ENCODE measurements at regions not wholly inside any gene's neighbourhood (a gene's known extent, or its start where the extent isn't known, plus 50 kb on each side); places are given as distances from the start of the nearest gene placed in this dataset.

- ATAC-seq = no peak
These were observed 783.6 kb upstream of the ZEB2 start for GRCh38 chr2:145303536-145303935.

GRCh38 chr2:145302886-145303285 is 783.0 kb upstream of the ZEB2 start:
- ATAC-seq = no peak
- TF ChIP-seq TCF4 (CRISPR knock-in tag; IDR thresholded peaks at IDR 0.05; ENCODE audit: borderline replicate concordance) (no peak), ZFP30 (CRISPR knock-in tag; IDR thresholded peaks at IDR 0.05) (no peak), PPARA (CRISPR knock-in tag; IDR thresholded peaks at IDR 0.05; ENCODE audit: borderline replicate concordance) (no peak), ZNF565 (CRISPR knock-in tag; conservative IDR thresholded peaks at IDR 0.05; ENCODE audit: low read depth) (no peak), ARNTL (CRISPR knock-in tag; IDR thresholded peaks at IDR 0.05; ENCODE audit: borderline replicate concordance, low read depth) (no peak), ZFP3 (CRISPR knock-in tag; IDR thresholded peaks at IDR 0.05) (no peak), OSR1 (CRISPR knock-in tag; IDR thresholded peaks at IDR 0.05) (no peak), ZNF70 (CRISPR knock-in tag; IDR thresholded peaks at IDR 0.05) (no peak), ZC3H10 (CRISPR knock-in tag; IDR thresholded peaks at IDR 0.05) (no peak)
- TF ChIP-seq, protein P1, sequence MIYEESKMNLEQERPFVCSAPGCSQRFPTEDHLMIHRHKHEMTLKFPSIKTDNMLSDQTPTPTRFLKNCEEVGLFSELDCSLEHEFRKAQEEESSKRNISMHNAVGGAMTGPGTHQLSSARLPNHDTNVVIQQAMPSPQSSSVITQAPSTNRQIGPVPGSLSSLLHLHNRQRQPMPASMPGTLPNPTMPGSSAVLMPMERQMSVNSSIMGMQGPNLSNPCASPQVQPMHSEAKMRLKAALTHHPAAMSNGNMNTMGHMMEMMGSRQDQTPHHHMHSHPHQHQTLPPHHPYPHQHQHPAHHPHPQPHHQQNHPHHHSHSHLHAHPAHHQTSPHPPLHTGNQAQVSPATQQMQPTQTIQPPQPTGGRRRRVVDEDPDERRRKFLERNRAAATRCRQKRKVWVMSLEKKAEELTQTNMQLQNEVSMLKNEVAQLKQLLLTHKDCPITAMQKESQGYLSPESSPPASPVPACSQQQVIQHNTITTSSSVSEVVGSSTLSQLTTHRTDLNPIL (CRISPR knock-in tag; IDR thresholded peaks at IDR 0.05; ENCODE audit: low read depth) = no peak
- TF ChIP-seq, protein P2, sequence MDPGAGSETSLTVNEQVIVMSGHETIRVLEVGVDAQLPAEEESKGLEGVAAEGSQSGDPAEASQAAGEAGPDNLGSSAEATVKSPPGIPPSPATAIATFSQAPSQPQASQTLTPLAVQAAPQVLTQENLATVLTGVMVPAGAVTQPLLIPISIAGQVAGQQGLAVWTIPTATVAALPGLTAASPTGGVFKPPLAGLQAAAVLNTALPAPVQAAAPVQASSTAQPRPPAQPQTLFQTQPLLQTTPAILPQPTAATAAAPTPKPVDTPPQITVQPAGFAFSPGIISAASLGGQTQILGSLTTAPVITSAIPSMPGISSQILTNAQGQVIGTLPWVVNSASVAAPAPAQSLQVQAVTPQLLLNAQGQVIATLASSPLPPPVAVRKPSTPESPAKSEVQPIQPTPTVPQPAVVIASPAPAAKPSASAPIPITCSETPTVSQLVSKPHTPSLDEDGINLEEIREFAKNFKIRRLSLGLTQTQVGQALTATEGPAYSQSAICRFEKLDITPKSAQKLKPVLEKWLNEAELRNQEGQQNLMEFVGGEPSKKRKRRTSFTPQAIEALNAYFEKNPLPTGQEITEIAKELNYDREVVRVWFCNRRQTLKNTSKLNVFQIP (CRISPR knock-in tag; IDR thresholded peaks at IDR 0.05; ENCODE audit: borderline replicate concordance, low read depth) = no peak
- TF ChIP-seq, protein P3, sequence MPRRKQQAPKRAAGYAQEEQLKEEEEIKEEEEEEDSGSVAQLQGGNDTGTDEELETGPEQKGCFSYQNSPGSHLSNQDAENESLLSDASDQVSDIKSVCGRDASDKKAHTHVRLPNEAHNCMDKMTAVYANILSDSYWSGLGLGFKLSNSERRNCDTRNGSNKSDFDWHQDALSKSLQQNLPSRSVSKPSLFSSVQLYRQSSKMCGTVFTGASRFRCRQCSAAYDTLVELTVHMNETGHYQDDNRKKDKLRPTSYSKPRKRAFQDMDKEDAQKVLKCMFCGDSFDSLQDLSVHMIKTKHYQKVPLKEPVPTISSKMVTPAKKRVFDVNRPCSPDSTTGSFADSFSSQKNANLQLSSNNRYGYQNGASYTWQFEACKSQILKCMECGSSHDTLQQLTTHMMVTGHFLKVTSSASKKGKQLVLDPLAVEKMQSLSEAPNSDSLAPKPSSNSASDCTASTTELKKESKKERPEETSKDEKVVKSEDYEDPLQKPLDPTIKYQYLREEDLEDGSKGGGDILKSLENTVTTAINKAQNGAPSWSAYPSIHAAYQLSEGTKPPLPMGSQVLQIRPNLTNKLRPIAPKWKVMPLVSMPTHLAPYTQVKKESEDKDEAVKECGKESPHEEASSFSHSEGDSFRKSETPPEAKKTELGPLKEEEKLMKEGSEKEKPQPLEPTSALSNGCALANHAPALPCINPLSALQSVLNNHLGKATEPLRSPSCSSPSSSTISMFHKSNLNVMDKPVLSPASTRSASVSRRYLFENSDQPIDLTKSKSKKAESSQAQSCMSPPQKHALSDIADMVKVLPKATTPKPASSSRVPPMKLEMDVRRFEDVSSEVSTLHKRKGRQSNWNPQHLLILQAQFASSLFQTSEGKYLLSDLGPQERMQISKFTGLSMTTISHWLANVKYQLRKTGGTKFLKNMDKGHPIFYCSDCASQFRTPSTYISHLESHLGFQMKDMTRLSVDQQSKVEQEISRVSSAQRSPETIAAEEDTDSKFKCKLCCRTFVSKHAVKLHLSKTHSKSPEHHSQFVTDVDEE (CRISPR knock-in tag; IDR thresholded peaks at IDR 0.05) = no peak
- TF ChIP-seq, protein P4, sequence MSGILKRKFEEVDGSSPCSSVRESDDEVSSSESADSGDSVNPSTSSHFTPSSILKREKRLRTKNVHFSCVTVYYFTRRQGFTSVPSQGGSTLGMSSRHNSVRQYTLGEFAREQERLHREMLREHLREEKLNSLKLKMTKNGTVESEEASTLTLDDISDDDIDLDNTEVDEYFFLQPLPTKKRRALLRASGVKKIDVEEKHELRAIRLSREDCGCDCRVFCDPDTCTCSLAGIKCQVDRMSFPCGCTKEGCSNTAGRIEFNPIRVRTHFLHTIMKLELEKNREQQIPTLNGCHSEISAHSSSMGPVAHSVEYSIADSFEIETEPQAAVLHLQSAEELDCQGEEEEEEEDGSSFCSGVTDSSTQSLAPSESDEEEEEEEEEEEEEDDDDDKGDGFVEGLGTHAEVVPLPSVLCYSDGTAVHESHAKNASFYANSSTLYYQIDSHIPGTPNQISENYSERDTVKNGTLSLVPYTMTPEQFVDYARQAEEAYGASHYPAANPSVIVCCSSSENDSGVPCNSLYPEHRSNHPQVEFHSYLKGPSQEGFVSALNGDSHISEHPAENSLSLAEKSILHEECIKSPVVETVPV (CRISPR knock-in tag; IDR thresholded peaks at IDR 0.05) = no peak

More at GRCh38 chr2:145303536-145303935, 783.6 kb upstream of the ZEB2 start:
- TF ChIP-seq, protein P1 (CRISPR knock-in tag; IDR thresholded peaks at IDR 0.05; ENCODE audit: low read depth) = no peak
- no peak for TF ChIP-seq SNAI2 (CRISPR knock-in tag; IDR thresholded peaks at IDR 0.05)
- TF ChIP-seq ZNF8 (CRISPR knock-in tag; IDR thresholded peaks at IDR 0.05) = no peak
- TF ChIP-seq, protein P3 (CRISPR knock-in tag; IDR thresholded peaks at IDR 0.05) = no peak
- no peak for TF ChIP-seq ZNF70 (CRISPR knock-in tag; IDR thresholded peaks at IDR 0.05)
- no peak for TF ChIP-seq ZFP3 (CRISPR knock-in tag; IDR thresholded peaks at IDR 0.05)
- TF ChIP-seq ISL1 (CRISPR knock-in tag; IDR thresholded peaks at IDR 0.05) = no peak
- no peak for TF ChIP-seq ESRRG (CRISPR knock-in tag; IDR thresholded peaks at IDR 0.05)
- TF ChIP-seq PPARA (CRISPR knock-in tag; IDR thresholded peaks at IDR 0.05; ENCODE audit: borderline replicate concordance) = no peak
- TF ChIP-seq, protein P4 (CRISPR knock-in tag; IDR thresholded peaks at IDR 0.05) = no peak
- no peak for TF ChIP-seq ZFP30 (CRISPR knock-in tag; IDR thresholded peaks at IDR 0.05)
- no peak for TF ChIP-seq ZC3H10 (CRISPR knock-in tag; IDR thresholded peaks at IDR 0.05)
- TF ChIP-seq, protein P2 (CRISPR knock-in tag; IDR thresholded peaks at IDR 0.05; ENCODE audit: borderline replicate concordance, low read depth) = no peak
- TF ChIP-seq ARNTL (CRISPR knock-in tag; IDR thresholded peaks at IDR 0.05; ENCODE audit: borderline replicate concordance, low read depth) = no peak
